MCF 10A (cell line): ENCODE measurements at regions not wholly inside any gene's neighbourhood (a gene's known extent, or its start where the extent isn't known, plus 50 kb on each side); places are given as distances from the start of the nearest gene placed in this dataset.
A peak's percentile ranks its signal among the peaks of the same experiment; 100 is the strongest.

Experiments
- BruUV-seq: library from RNA; stranded (reverse); fragments of 400-500 nt; replicated peaks from 2 replicates; lab custom pipeline; 2021; lab: Mats Ljungman, UMichigan
- CTCF ChIA-PET: fragments of 300-600 bp; sonication (Branson Sonifier 250); formaldehyde crosslinking; extraction: SDS; loops from one replicate; lab custom pipeline; 2021; ENCODE audit warnings: antibody characterized with exemption, inconsistent platforms; lab: Yijun Ruan, JAX
- POLR2A ChIA-PET: fragments of 300-600, 350-650 bp; sonication (Branson Sonifier 250); formaldehyde crosslinking; extraction: SDS; loops from one replicate; lab custom pipeline; 2020; ENCODE audit warnings: antibody characterized with exemption, inconsistent platforms; lab: Yijun Ruan, JAX
- DNase-seq: peaks from one replicate; pipeline ENCODE4 v3.0.0-alpha.2; 2018; ENCODE audit not compliant: unreplicated experiment
- H3K27ac Mint-ChIP-seq: one replicate; pipeline ENCODE4 v1.8.0; 2022; ENCODE audit warnings: mild to moderate bottlenecking, low read depth, mixed read lengths; ENCODE audit not compliant: unreplicated experiment
- H3K27me3 Mint-ChIP-seq: one replicate; pipeline ENCODE4 v1.8.0; 2022; ENCODE audit warnings: mixed read lengths; ENCODE audit not compliant: insufficient read depth, unreplicated experiment
- H3K36me3 Mint-ChIP-seq: one replicate; pipeline ENCODE4 v1.8.0; 2022; ENCODE audit warnings: mild to moderate bottlenecking, moderate library complexity, mixed read lengths; ENCODE audit not compliant: insufficient read depth, unreplicated experiment
- H3K4me1 Mint-ChIP-seq: one replicate; pipeline ENCODE4 v1.8.0; 2022; ENCODE audit warnings: mixed read lengths; ENCODE audit not compliant: insufficient read depth, unreplicated experiment
- H3K4me3 Mint-ChIP-seq: one replicate; pipeline ENCODE4 v1.8.0; 2022; ENCODE audit warnings: mild to moderate bottlenecking, moderate library complexity, mixed read lengths; ENCODE audit not compliant: unreplicated experiment
- H3K9me3 Mint-ChIP-seq: one replicate; pipeline ENCODE4 v1.8.0; 2022; ENCODE audit warnings: mixed read lengths; ENCODE audit not compliant: unreplicated experiment
- intact Hi-C: fragments of 100-400 bp; cut with micrococcal nuclease; formaldehyde crosslinking; loops from 2 replicates; pipeline ENCODE4 v1.14.1; 2022
- TF ChIP-seq, protein P1 (sequence below): fragments of 200-600 bp; IDR thresholded peaks from one replicate; pipeline ENCODE4 v1.8.0; 2022; ENCODE audit warnings: antibody characterized with exemption, mild to moderate bottlenecking; ENCODE audit not compliant: unreplicated experiment

- intact Hi-C loops, result no loop called here
- no peak overlapping the region for H3K4me3 Mint-ChIP-seq
- H3K27ac Mint-ChIP-seq, result no peak overlapping the region
- no TSS peak for BruUV-seq
- CTCF ChIA-PET, result no interaction called here
- TF ChIP-seq, protein P1, sequence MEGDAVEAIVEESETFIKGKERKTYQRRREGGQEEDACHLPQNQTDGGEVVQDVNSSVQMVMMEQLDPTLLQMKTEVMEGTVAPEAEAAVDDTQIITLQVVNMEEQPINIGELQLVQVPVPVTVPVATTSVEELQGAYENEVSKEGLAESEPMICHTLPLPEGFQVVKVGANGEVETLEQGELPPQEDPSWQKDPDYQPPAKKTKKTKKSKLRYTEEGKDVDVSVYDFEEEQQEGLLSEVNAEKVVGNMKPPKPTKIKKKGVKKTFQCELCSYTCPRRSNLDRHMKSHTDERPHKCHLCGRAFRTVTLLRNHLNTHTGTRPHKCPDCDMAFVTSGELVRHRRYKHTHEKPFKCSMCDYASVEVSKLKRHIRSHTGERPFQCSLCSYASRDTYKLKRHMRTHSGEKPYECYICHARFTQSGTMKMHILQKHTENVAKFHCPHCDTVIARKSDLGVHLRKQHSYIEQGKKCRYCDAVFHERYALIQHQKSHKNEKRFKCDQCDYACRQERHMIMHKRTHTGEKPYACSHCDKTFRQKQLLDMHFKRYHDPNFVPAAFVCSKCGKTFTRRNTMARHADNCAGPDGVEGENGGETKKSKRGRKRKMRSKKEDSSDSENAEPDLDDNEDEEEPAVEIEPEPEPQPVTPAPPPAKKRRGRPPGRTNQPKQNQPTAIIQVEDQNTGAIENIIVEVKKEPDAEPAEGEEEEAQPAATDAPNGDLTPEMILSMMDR, result no peak
- no peaks in the 10 kb centered on the region for H3K36me3 Mint-ChIP-seq
- POLR2A ChIA-PET, result no interaction called here
- DNase-seq, result no peak
- H3K9me3 Mint-ChIP-seq, result no peaks in the 10 kb centered on the region
- H3K4me1 Mint-ChIP-seq, result no peaks in the 10 kb centered on the region
- no peaks in the 10 kb centered on the region for H3K27me3 Mint-ChIP-seq
Observed at GRCh38 chr3:182124187-182124586, 412.5 kb downstream of the SOX2 start.

- intact Hi-C loops, result no loop called here
- Mint-ChIP-seq H3K27ac (no peak overlapping the region), H3K36me3 (no peaks in the 10 kb centered on the region), H3K4me3 (no peak overlapping the region), H3K9me3 (no peaks in the 10 kb centered on the region), H3K27me3 (no peaks in the 10 kb centered on the region), H3K4me1 (no peaks in the 10 kb centered on the region)
- BruUV-seq, result no TSS peak
- ChIA-PET CTCF (no interaction called here), POLR2A (no interaction called here)
- TF ChIP-seq, protein P1, result no peak
- no peak for DNase-seq
Observed at GRCh38 chr3:182124716-182125115, 413.0 kb downstream of the SOX2 start.

DNA sequence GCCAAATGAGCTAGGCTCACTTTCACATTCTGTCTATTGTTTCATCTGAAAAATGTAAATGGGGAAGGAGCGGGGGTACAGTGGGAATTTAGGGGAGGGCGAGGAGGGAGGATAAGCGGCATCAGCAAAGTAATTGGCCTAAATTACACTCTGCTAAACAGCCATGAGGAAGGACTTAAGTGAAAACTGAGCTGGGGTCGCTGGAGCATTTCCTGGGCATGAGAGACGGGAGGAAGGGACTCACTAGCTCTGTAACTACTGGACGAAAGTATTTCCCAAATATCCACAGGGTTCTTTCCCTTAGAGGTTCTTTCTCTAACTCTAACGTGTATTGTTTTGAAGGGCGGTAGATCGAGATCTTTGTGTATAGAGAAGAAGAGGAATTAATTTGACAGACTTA lies 418.0 kb downstream of the SOX2 start:
- Mint-ChIP-seq H3K27me3 (no peaks in the 10 kb centered on the region), H3K9me3 (no peaks in the 10 kb centered on the region), H3K4me1 (peaks cover 5% of the 10 kb centered on the region), H3K4me3 (no peak overlapping the region), H3K27ac (no peak overlapping the region), H3K36me3 (no peaks in the 10 kb centered on the region)
- ChIA-PET CTCF (interaction anchor here (0.6 kb wide), 1 partner anchor 10 kb away, joined by 3 read pairs; no protein-coding TSS in a partner anchor), POLR2A (no interaction called here)
- intact Hi-C loops, result no loop called here
- TF ChIP-seq, protein P1, result no peak
- DNase-seq, result no peak
- BruUV-seq, result no TSS peak

GRCh38 chr3:182133752-182134151 lies 422.0 kb downstream of the SOX2 start:
- POLR2A ChIA-PET, result no interaction called here
- Mint-ChIP-seq H3K36me3 (no peaks in the 10 kb centered on the region), H3K4me3 (no peak overlapping the region), H3K27me3 (no peaks in the 10 kb centered on the region), H3K27ac (no peak overlapping the region), H3K4me1 (peaks cover 5% of the 10 kb centered on the region), H3K9me3 (no peaks in the 10 kb centered on the region)
- TF ChIP-seq, protein P1, result no peak
- peak; percentile 6 for DNase-seq
- intact Hi-C loops, result no loop called here
- BruUV-seq, result no TSS peak
- CTCF ChIA-PET, result interaction anchor here (0.6 to 1.0 kb wide), 2 partner anchors 13 to 41 kb away, joined by 3 to 4 read pairs; no protein-coding TSS in a partner anchor
